Natural killer cell (primary cell): ENCODE measurements at regions not wholly inside any gene's neighbourhood (a gene's known extent, or its start where the extent isn't known, plus 50 kb on each side); places are given as distances from the start of the nearest gene placed in this dataset.

Source experiments
- ATAC-seq, 3 donors: fragments of 150-1000 bp in 2 of 3; fragments of 200-7000 bp in 1 of 3; cut with Tn5 transposase; 1 replicate in 1 of 3; 2 replicates in 2 of 3; pipeline ENCODE4 v1.10.0; 2021; ENCODE audit warnings: mild to moderate bottlenecking in 2 of 3, moderate library complexity in 2 of 3
- DNase-seq, 2 donors: peaks; one replicate each; pipeline versions ENCODE4 v3.0.0 to v3.0.0-alpha.2; 2013 to 2021; ENCODE audit warnings: mixed read lengths in 1 of 2
- H3K27ac ChIP-seq: one replicate; pipeline ENCODE4 v1.5.1; 2013; ENCODE audit warnings: mild to moderate bottlenecking, low read length
- H3K27me3 ChIP-seq: one replicate; pipeline ENCODE4 v1.6.1; 2013; ENCODE audit warnings: low read length; ENCODE audit not compliant: control insufficient read depth, insufficient read depth
- H3K36me3 ChIP-seq: one replicate; pipeline ENCODE4 v1.6.1; 2013; ENCODE audit warnings: low read length; ENCODE audit not compliant: control insufficient read depth, insufficient read depth
- H3K4me1 ChIP-seq: one replicate; pipeline ENCODE4 v1.6.1; 2013; ENCODE audit warnings: low read length; ENCODE audit not compliant: control insufficient read depth, insufficient read depth
- H3K4me3 ChIP-seq: one replicate; pipeline ENCODE4 v1.5.1; 2013; ENCODE audit warnings: low read length
- H3K9me3 ChIP-seq: one replicate; pipeline ENCODE4 v1.6.1; 2013; ENCODE audit warnings: low read length; ENCODE audit not compliant: control insufficient read depth, insufficient read depth
- H3K27ac Mint-ChIP-seq, 2 donors: one replicate each; pipeline ENCODE4 v1.8.0; 2022; ENCODE audit warnings: mild to moderate bottlenecking in 2 of 2, mixed read lengths in 2 of 2, moderate library complexity in 1 of 2
- H3K27me3 Mint-ChIP-seq, 2 donors: one replicate each; pipeline ENCODE4 v1.8.0; 2022; ENCODE audit warnings: low read depth in 2 of 2, mixed read lengths in 2 of 2
- H3K36me3 Mint-ChIP-seq: one replicate; pipeline ENCODE4 v1.8.0; 2022; ENCODE audit warnings: mixed read lengths
- H3K4me1 Mint-ChIP-seq, 2 donors: one replicate each; pipeline ENCODE4 v1.8.0; 2022; ENCODE audit warnings: mixed read lengths in 2 of 2
- H3K4me3 Mint-ChIP-seq: one replicate; pipeline ENCODE4 v1.8.0; 2022; ENCODE audit warnings: mild to moderate bottlenecking, moderate library complexity, mixed read lengths
- H3K9me3 Mint-ChIP-seq, 2 donors: one replicate each; pipeline ENCODE4 v1.8.0; 2022; ENCODE audit warnings: mixed read lengths in 2 of 2
- CTCF ChIP-seq: fragments of 200-600 bp; IDR thresholded peaks from one replicate; pipeline ENCODE4 v1.8.0; 2022; ENCODE audit warnings: antibody characterized with exemption
- WGBS: methylation state at CpG from one replicate; pipeline ENCODE4 v1.1.7; 2013; ENCODE audit warnings: missing lambda C conversion rate; ENCODE audit not compliant: insufficient coverage; 5-methylcytosine and 5-hydroxymethylcytosine counted together
- intact Hi-C: fragments of 100-400 bp; cut with micrococcal nuclease; formaldehyde crosslinking; loops from one replicate; pipeline ENCODE4 v1.14.2; 2022

- intact Hi-C loops: no loop called here
- no peak for TF ChIP-seq CTCF
- Histone ChIP-seq H3K27ac (no peak overlapping the region), H3K4me1 (no peaks in the 10 kb centered on the region), H3K36me3 (no peaks in the 10 kb centered on the region), H3K27me3 (no peaks in the 10 kb centered on the region), H3K4me3 (no peak overlapping the region), H3K9me3 (no peaks in the 10 kb centered on the region)
- Mint-ChIP-seq H3K36me3 (no peaks in the 10 kb centered on the region), H3K27ac (no peak overlapping the region), H3K27me3 (peaks cover 0 to 3% of the 10 kb centered on the region in 2 donors), H3K4me1 (peaks cover 18 to 22% of the 10 kb centered on the region in 2 donors), H3K4me3 (peak overlapping the region; percentile 22), H3K9me3 (no peaks in the 10 kb centered on the region)
- DNase-seq (peak in 1 of 2 donors; percentile 4), ATAC-seq (peak in 2 of 3 donors; percentile 70 to 78)
These were observed 354.9 kb upstream of the SNX7 start for GRCh38 chr1:98306517-98307089.

GRCh38 chr1:98305362-98305761, 356.2 kb upstream of the SNX7 start:
- no peaks in the 10 kb centered on the region for H3K27me3 ChIP-seq
- Mint-ChIP-seq H3K36me3 (no peaks in the 10 kb centered on the region), H3K4me1 (peaks cover 18 to 22% of the 10 kb centered on the region in 2 donors), H3K27me3 (peaks cover 0 to 3% of the 10 kb centered on the region in 2 donors), H3K27ac (no peak overlapping the region), H3K9me3 (no peaks in the 10 kb centered on the region), H3K4me3 (no peak overlapping the region)
- no peak for TF ChIP-seq CTCF
- no peaks in the 10 kb centered on the region for H3K4me1 ChIP-seq
- H3K9me3 ChIP-seq: no peaks in the 10 kb centered on the region
- 100% methylated on average over 1 of the region's 2 CpGs for WGBS
- no peak overlapping the region for H3K27ac ChIP-seq
- no peaks in the 10 kb centered on the region for H3K36me3 ChIP-seq
- DNase-seq (no peak), ATAC-seq (no peak)
- H3K4me3 ChIP-seq: no peak overlapping the region
- intact Hi-C loops: no loop called here

GRCh38 chr1:98304888-98305287, 356.6 kb upstream of the SNX7 start:
- intact Hi-C loops: no loop called here
- H3K27ac Mint-ChIP-seq: no peak overlapping the region
- H3K4me1 ChIP-seq: no peaks in the 10 kb centered on the region
- ATAC-seq (no peak), DNase-seq (no peak)
- H3K9me3 Mint-ChIP-seq: no peaks in the 10 kb centered on the region
- peaks cover 0 to 3% of the 10 kb centered on the region in 2 donors for H3K27me3 Mint-ChIP-seq
- H3K4me3 Mint-ChIP-seq: no peak overlapping the region
- no peaks in the 10 kb centered on the region for H3K36me3 ChIP-seq
- H3K9me3 ChIP-seq: no peaks in the 10 kb centered on the region
- peaks cover 18 to 19% of the 10 kb centered on the region in 2 donors for H3K4me1 Mint-ChIP-seq
- no peak for TF ChIP-seq CTCF
- H3K36me3 Mint-ChIP-seq: no peaks in the 10 kb centered on the region
- no peak overlapping the region for H3K27ac ChIP-seq
- H3K27me3 ChIP-seq: no peaks in the 10 kb centered on the region
- no peak overlapping the region for H3K4me3 ChIP-seq

GRCh38 chr1:98299861-98300260, 361.7 kb upstream of the SNX7 start:
- H3K4me1 ChIP-seq: no peaks in the 10 kb centered on the region
- no peak overlapping the region for H3K4me3 ChIP-seq
- H3K27me3 ChIP-seq: no peaks in the 10 kb centered on the region
- ATAC-seq: no peak
- no peak for TF ChIP-seq CTCF
- 90% methylated on average over 2 of the region's 3 CpGs for WGBS
- intact Hi-C loops: no loop called here
- no peaks in the 10 kb centered on the region for H3K4me1 Mint-ChIP-seq
- H3K4me3 Mint-ChIP-seq: no peak overlapping the region
- no peak for DNase-seq
- no peaks in the 10 kb centered on the region for H3K36me3 ChIP-seq
- no peaks in the 10 kb centered on the region for H3K36me3 Mint-ChIP-seq
- no peaks in the 10 kb centered on the region for H3K9me3 ChIP-seq
- H3K27ac Mint-ChIP-seq: no peak overlapping the region
- H3K9me3 Mint-ChIP-seq: no peaks in the 10 kb centered on the region
- no peak overlapping the region for H3K27ac ChIP-seq
- H3K27me3 Mint-ChIP-seq: peaks cover 0 to 3% of the 10 kb centered on the region in 2 donors
